ENCODE measurements at regions not wholly inside any gene's neighbourhood (a gene's known extent, or its start where the extent isn't known, plus 50 kb on each side); places are given as distances from the start of the nearest gene placed in this dataset.

DNA sequence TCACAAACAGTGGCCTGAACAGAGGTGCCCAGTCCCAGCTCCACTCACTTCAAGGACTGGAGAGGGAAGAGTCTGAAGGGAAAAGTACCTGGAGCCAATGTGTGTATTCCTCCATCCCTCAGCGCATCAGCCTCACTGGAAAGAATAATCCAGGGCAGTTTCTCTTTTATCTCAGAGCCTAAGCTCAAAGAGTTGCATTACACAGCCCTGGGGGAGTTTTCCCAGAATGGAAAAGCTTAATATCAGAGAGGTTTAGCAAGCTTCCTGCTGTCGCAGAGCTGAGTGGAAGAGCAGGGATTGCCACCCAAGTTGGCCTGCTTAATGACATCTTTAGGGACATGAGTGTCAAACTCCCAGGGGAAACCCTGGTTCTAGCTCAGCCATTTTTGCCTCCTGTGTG lies 80.4 kb upstream of the MSX1 start:
- Histone ChIP-seq H3K18ac (ENCODE audit: low read length) (no peak overlapping the region), H3K56ac (ENCODE audit: low read length) (no peak overlapping the region), H2BK15ac (replicated peaks; ENCODE audit: low read depth) (no peak overlapping the region), H2BK5ac (ENCODE audit: low read length) (no peak overlapping the region), H3K27me3 (ENCODE audit: insufficient read depth, low read length, poor library complexity) (no peaks in the 10 kb centered on the region), H2BK120ac (ENCODE audit: low read depth, low read length) (no peak overlapping the region), H4K5ac (ENCODE audit: low read length) (no peak overlapping the region), H3K4me1 (ENCODE audit: control insufficient read depth, low read depth, low read length) (no peaks in the 10 kb centered on the region), H3K4me3 (ENCODE audit: low read length) (no peak overlapping the region), H3K23ac (ENCODE audit: low read length) (no peak overlapping the region), H3K4me2 (ENCODE audit: low read length) (no peak overlapping the region), H3K4ac (ENCODE audit: low read depth, low read length) (no peak overlapping the region), H2AK5ac (ENCODE audit: low read length) (no peak overlapping the region), H3K36me3 (ENCODE audit: control insufficient read depth, insufficient read depth, low read length) (no peaks in the 10 kb centered on the region), H3K79me2 (ENCODE audit: control insufficient read depth, insufficient read depth, low read length) (no peaks in the 10 kb centered on the region), H3K79me1 (ENCODE audit: low read length) (no peaks in the 10 kb centered on the region), H3K27ac (ENCODE audit: low read depth, low read length) (no peak overlapping the region), H3K9ac (ENCODE audit: low read length) (no peak overlapping the region), H4K8ac (ENCODE audit: low read depth, low read length) (no peak overlapping the region)
- no CpG with 5 or more reads among the region's 2 CpGs for WGBS (ENCODE audit: extremely low coverage, insufficient coverage, low lambda C conversion rate)
- no peak for DNase-seq

DNA sequence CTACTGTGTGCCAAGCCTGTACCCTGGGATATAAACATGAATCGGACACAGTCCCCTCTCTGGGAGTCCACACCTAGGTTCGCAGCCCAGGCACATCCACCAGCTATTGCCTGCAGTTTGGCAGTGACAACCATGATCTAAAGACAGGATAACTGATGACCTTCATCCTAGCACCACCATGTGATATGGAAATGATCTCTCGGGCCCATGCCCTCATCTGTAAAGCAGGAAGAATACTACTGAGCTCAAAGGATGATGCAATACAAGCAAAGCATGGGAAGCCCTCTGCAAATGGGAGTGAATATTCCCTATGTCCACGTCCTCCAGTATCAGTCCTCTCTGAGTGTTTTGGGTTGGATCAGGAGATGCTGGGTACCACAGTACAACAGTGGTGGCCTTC lies 80.9 kb upstream of the MSX1 start:
- H3K23ac ChIP-seq (ENCODE audit: low read length) = no peak overlapping the region
- H3K4me1 ChIP-seq (ENCODE audit: control insufficient read depth, low read depth, low read length) = no peaks in the 10 kb centered on the region
- WGBS (ENCODE audit: extremely low coverage, insufficient coverage, low lambda C conversion rate) = no CpG with 5 or more reads among the region's 4 CpGs
- H3K36me3 ChIP-seq (ENCODE audit: control insufficient read depth, insufficient read depth, low read length) = no peaks in the 10 kb centered on the region
- H3K79me2 ChIP-seq (ENCODE audit: control insufficient read depth, insufficient read depth, low read length) = no peaks in the 10 kb centered on the region
- no peak overlapping the region for H4K5ac ChIP-seq (ENCODE audit: low read length)
- no peak for DNase-seq
- H3K9ac ChIP-seq (ENCODE audit: low read length) = no peak overlapping the region
- H2AK5ac ChIP-seq (ENCODE audit: low read length) = no peak overlapping the region
- H3K4me2 ChIP-seq (ENCODE audit: low read length) = no peak overlapping the region
- no peak overlapping the region for H2BK5ac ChIP-seq (ENCODE audit: low read length)
- H3K4ac ChIP-seq (ENCODE audit: low read depth, low read length) = no peak overlapping the region
- H4K8ac ChIP-seq (ENCODE audit: low read depth, low read length) = no peak overlapping the region
- H3K27ac ChIP-seq (ENCODE audit: low read depth, low read length) = no peak overlapping the region
- H3K18ac ChIP-seq (ENCODE audit: low read length) = no peak overlapping the region
- no peak overlapping the region for H3K56ac ChIP-seq (ENCODE audit: low read length)
- H2BK120ac ChIP-seq (ENCODE audit: low read depth, low read length) = no peak overlapping the region
- H2BK15ac ChIP-seq (replicated peaks; ENCODE audit: low read depth) = no peak overlapping the region
- no peaks in the 10 kb centered on the region for H3K27me3 ChIP-seq (ENCODE audit: insufficient read depth, low read length, poor library complexity)
- no peaks in the 10 kb centered on the region for H3K79me1 ChIP-seq (ENCODE audit: low read length)
- H3K4me3 ChIP-seq (ENCODE audit: low read length) = no peak overlapping the region

- no peak overlapping the region for H3K4me2 ChIP-seq (ENCODE audit: low read length)
- no peak overlapping the region for H2AK5ac ChIP-seq (ENCODE audit: low read length)
- H3K4me1 ChIP-seq (ENCODE audit: control insufficient read depth, low read depth, low read length) = no peaks in the 10 kb centered on the region
- no peak overlapping the region for H3K27ac ChIP-seq (ENCODE audit: low read depth, low read length)
- no peak overlapping the region for H2BK5ac ChIP-seq (ENCODE audit: low read length)
- no CpG with 5 or more reads among the region's 7 CpGs for WGBS (ENCODE audit: extremely low coverage, insufficient coverage, low lambda C conversion rate)
- H3K79me1 ChIP-seq (ENCODE audit: low read length) = no peaks in the 10 kb centered on the region
- H3K18ac ChIP-seq (ENCODE audit: low read length) = no peak overlapping the region
- no peaks in the 10 kb centered on the region for H3K27me3 ChIP-seq (ENCODE audit: insufficient read depth, low read length, poor library complexity)
- no peak overlapping the region for H3K56ac ChIP-seq (ENCODE audit: low read length)
- H3K4ac ChIP-seq (ENCODE audit: low read depth, low read length) = no peak overlapping the region
- no peak overlapping the region for H3K4me3 ChIP-seq (ENCODE audit: low read length)
- no peak overlapping the region for H3K9ac ChIP-seq (ENCODE audit: low read length)
- H2BK120ac ChIP-seq (ENCODE audit: low read depth, low read length) = no peak overlapping the region
- DNase-seq = no peak
- no peak overlapping the region for H2BK15ac ChIP-seq (replicated peaks; ENCODE audit: low read depth)
- H3K79me2 ChIP-seq (ENCODE audit: control insufficient read depth, insufficient read depth, low read length) = no peaks in the 10 kb centered on the region
- no peak overlapping the region for H4K5ac ChIP-seq (ENCODE audit: low read length)
- no peak overlapping the region for H4K8ac ChIP-seq (ENCODE audit: low read depth, low read length)
- no peak overlapping the region for H3K23ac ChIP-seq (ENCODE audit: low read length)
- no peaks in the 10 kb centered on the region for H3K36me3 ChIP-seq (ENCODE audit: control insufficient read depth, insufficient read depth, low read length)
These were observed 82.5 kb upstream of the MSX1 start for GRCh38 chr4:4776934-4777333.

- Histone ChIP-seq H2BK5ac (ENCODE audit: low read length) (no peak overlapping the region), H3K4me3 (ENCODE audit: low read length) (no peak overlapping the region), H4K5ac (ENCODE audit: low read length) (no peak overlapping the region), H3K23ac (ENCODE audit: low read length) (no peak overlapping the region), H3K79me2 (ENCODE audit: control insufficient read depth, insufficient read depth, low read length) (no peaks in the 10 kb centered on the region), H2AK5ac (ENCODE audit: low read length) (no peak overlapping the region), H3K18ac (ENCODE audit: low read length) (no peak overlapping the region), H3K4me2 (ENCODE audit: low read length) (no peak overlapping the region), H4K8ac (ENCODE audit: low read depth, low read length) (no peak overlapping the region), H3K4ac (ENCODE audit: low read depth, low read length) (no peak overlapping the region), H3K56ac (ENCODE audit: low read length) (no peak overlapping the region), H3K4me1 (ENCODE audit: control insufficient read depth, low read depth, low read length) (no peaks in the 10 kb centered on the region), H3K79me1 (ENCODE audit: low read length) (no peaks in the 10 kb centered on the region), H3K36me3 (ENCODE audit: control insufficient read depth, insufficient read depth, low read length) (no peaks in the 10 kb centered on the region), H2BK15ac (replicated peaks; ENCODE audit: low read depth) (no peak overlapping the region), H3K27me3 (ENCODE audit: insufficient read depth, low read length, poor library complexity) (no peaks in the 10 kb centered on the region), H3K9ac (ENCODE audit: low read length) (no peak overlapping the region), H3K27ac (ENCODE audit: low read depth, low read length) (no peak overlapping the region), H2BK120ac (ENCODE audit: low read depth, low read length) (no peak overlapping the region)
- no peak for DNase-seq
- no CpG with 5 or more reads among the region's 9 CpGs for WGBS (ENCODE audit: extremely low coverage, insufficient coverage, low lambda C conversion rate)
These were observed 83.1 kb upstream of the MSX1 start for GRCh38 chr4:4776335-4776734.

DNA sequence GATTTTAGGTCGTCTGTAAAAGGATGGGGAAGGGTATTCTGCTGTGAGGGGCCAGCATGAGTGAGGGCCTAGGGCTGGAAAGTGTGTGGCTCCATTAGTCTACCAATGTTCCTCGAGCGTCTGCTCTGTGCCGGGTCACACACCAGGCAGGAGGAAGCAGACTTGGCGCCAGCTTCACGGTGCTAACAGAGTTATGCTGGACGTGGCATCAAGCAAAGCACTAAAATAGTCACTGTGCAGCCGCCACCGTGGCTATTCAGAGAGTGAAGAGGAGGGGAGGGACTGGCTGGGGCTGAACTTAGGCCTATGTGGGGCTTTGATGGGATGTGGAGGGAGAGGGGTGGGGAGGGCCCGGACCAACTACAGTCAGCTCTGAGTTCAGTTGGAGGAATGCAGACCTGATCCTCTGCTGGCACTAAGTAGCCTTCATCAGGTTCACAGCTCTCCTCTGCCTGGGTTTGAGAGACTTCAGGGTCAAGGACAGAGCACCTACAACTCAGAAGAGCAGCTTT lies 83.9 kb upstream of the MSX1 start:
- H2AK5ac ChIP-seq (ENCODE audit: low read length) = no peak overlapping the region
- H3K4ac ChIP-seq (ENCODE audit: low read depth, low read length) = no peak overlapping the region
- no peak for DNase-seq
- no CpG with 5 or more reads among the region's 10 CpGs for WGBS (ENCODE audit: extremely low coverage, insufficient coverage, low lambda C conversion rate)
- H2BK5ac ChIP-seq (ENCODE audit: low read length) = no peak overlapping the region
- no peak overlapping the region for H3K9ac ChIP-seq (ENCODE audit: low read length)
- H3K18ac ChIP-seq (ENCODE audit: low read length) = no peak overlapping the region
- no peak overlapping the region for H3K23ac ChIP-seq (ENCODE audit: low read length)
- H2BK120ac ChIP-seq (ENCODE audit: low read depth, low read length) = no peak overlapping the region
- no peak overlapping the region for H3K4me3 ChIP-seq (ENCODE audit: low read length)
- no peak overlapping the region for H3K4me2 ChIP-seq (ENCODE audit: low read length)
- H3K36me3 ChIP-seq (ENCODE audit: control insufficient read depth, insufficient read depth, low read length) = no peaks in the 10 kb centered on the region
- no peak overlapping the region for H4K5ac ChIP-seq (ENCODE audit: low read length)
- H3K56ac ChIP-seq (ENCODE audit: low read length) = no peak overlapping the region
- H3K79me1 ChIP-seq (ENCODE audit: low read length) = no peaks in the 10 kb centered on the region
- no peak overlapping the region for H3K27ac ChIP-seq (ENCODE audit: low read depth, low read length)
- no peak overlapping the region for H2BK15ac ChIP-seq (replicated peaks; ENCODE audit: low read depth)
- H4K8ac ChIP-seq (ENCODE audit: low read depth, low read length) = no peak overlapping the region
- H3K79me2 ChIP-seq (ENCODE audit: control insufficient read depth, insufficient read depth, low read length) = no peaks in the 10 kb centered on the region
- no peaks in the 10 kb centered on the region for H3K27me3 ChIP-seq (ENCODE audit: insufficient read depth, low read length, poor library complexity)
- H3K4me1 ChIP-seq (ENCODE audit: control insufficient read depth, low read depth, low read length) = no peaks in the 10 kb centered on the region

DNA sequence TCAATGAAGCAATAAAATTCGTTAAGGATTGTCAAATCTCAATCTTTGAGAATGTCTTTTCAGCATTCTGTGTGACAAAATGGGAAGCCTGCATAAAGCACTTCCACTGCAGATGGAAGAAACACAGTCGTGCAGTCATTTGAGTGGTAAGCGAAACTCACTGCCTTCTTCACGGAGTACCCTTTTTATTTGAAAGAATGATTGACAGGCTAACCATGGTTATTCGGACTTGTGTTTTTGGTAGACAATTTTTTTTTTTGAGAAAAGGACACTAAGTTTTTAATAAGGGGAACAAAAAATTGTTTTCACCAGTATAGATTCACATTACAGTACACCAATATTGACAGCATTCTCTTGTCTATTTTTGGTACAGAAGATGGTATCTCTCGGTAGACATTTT lies 86.9 kb upstream of the MSX1 start:
- no peak overlapping the region for H2BK15ac ChIP-seq (replicated peaks; ENCODE audit: low read depth)
- no peak overlapping the region for H3K27ac ChIP-seq (ENCODE audit: low read depth, low read length)
- no peak for DNase-seq
- H2BK5ac ChIP-seq (ENCODE audit: low read length) = no peak overlapping the region
- no peaks in the 10 kb centered on the region for H3K27me3 ChIP-seq (ENCODE audit: insufficient read depth, low read length, poor library complexity)
- H3K9ac ChIP-seq (ENCODE audit: low read length) = no peak overlapping the region
- WGBS (ENCODE audit: extremely low coverage, insufficient coverage, low lambda C conversion rate) = no CpG with 5 or more reads among the region's 6 CpGs
- no peak overlapping the region for H3K18ac ChIP-seq (ENCODE audit: low read length)
- H3K36me3 ChIP-seq (ENCODE audit: control insufficient read depth, insufficient read depth, low read length) = no peaks in the 10 kb centered on the region
- no peak overlapping the region for H3K56ac ChIP-seq (ENCODE audit: low read length)
- H3K4me1 ChIP-seq (ENCODE audit: control insufficient read depth, low read depth, low read length) = no peaks in the 10 kb centered on the region
- H3K23ac ChIP-seq (ENCODE audit: low read length) = no peak overlapping the region
- no peak overlapping the region for H3K4me3 ChIP-seq (ENCODE audit: low read length)
- H2BK120ac ChIP-seq (ENCODE audit: low read depth, low read length) = no peak overlapping the region
- no peaks in the 10 kb centered on the region for H3K79me2 ChIP-seq (ENCODE audit: control insufficient read depth, insufficient read depth, low read length)
- H3K79me1 ChIP-seq (ENCODE audit: low read length) = no peaks in the 10 kb centered on the region
- H4K8ac ChIP-seq (ENCODE audit: low read depth, low read length) = no peak overlapping the region
- H2AK5ac ChIP-seq (ENCODE audit: low read length) = no peak overlapping the region
- no peak overlapping the region for H4K5ac ChIP-seq (ENCODE audit: low read length)
- H3K4me2 ChIP-seq (ENCODE audit: low read length) = no peak overlapping the region
- H3K4ac ChIP-seq (ENCODE audit: low read depth, low read length) = no peak overlapping the region

Data from mesendoderm (in vitro differentiated cells).